Prostate gland (tissue), 2 donors: ENCODE measurements at regions not wholly inside any gene's neighbourhood (a gene's known extent, or its start where the extent isn't known, plus 50 kb on each side); places are given as distances from the start of the nearest gene placed in this dataset.

Experiments used
- POLR2A ChIP-seq: fragments of 450-650 bp; IDR thresholded peaks from one replicate; pipeline ENCODE4 v1.6.1; 2016; ENCODE audit warnings: antibody characterized with exemption, mild to moderate bottlenecking
- TF ChIP-seq, protein P1 (sequence below), 4 experiments: fragments of 200-600 bp in 2 of 4; fragments of 450-650 bp in 2 of 4; sonication (generic) in 2 of 4; IDR thresholded peaks; 1 replicate in 3 of 4; 2 replicates in 1 of 4; pipeline ENCODE4 v1.5.1; 2016 to 2019; ENCODE audit warnings: antibody characterized with exemption in 4 of 4, mild to moderate bottlenecking in 2 of 4, moderate library complexity in 2 of 4

GRCh38 chr20:48478370-48478769, 349.4 kb downstream of the PREX1 start:
- TF ChIP-seq, protein P1, sequence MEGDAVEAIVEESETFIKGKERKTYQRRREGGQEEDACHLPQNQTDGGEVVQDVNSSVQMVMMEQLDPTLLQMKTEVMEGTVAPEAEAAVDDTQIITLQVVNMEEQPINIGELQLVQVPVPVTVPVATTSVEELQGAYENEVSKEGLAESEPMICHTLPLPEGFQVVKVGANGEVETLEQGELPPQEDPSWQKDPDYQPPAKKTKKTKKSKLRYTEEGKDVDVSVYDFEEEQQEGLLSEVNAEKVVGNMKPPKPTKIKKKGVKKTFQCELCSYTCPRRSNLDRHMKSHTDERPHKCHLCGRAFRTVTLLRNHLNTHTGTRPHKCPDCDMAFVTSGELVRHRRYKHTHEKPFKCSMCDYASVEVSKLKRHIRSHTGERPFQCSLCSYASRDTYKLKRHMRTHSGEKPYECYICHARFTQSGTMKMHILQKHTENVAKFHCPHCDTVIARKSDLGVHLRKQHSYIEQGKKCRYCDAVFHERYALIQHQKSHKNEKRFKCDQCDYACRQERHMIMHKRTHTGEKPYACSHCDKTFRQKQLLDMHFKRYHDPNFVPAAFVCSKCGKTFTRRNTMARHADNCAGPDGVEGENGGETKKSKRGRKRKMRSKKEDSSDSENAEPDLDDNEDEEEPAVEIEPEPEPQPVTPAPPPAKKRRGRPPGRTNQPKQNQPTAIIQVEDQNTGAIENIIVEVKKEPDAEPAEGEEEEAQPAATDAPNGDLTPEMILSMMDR (IDR thresholded peaks at IDR 0.05) = no peak
- no peak for TF ChIP-seq POLR2A
